ENCODE measurements at regions not wholly inside any gene's neighbourhood (a gene's known extent, or its start where the extent isn't known, plus 50 kb on each side); places are given as distances from the start of the nearest gene placed in this dataset.

DNA sequence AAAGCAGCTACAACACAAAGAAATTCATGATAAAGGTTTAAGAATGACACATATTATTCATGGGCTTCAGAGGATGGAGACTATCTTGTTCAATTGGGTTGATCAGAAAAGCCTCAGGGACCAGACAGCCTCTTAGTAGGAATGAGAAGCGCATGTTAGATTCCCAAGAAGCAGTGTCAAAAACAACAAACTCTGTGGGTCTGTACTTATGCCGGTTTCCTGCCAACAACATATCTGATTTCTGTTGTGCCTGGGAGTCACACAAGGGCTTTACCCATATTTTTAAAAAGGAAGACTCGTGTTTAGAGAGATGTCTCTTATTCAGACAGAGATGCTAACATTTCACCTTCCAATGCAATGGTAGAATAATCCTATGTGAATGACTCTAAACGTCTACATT, 2180.6 kb upstream of the CELF4 start:
- TF ChIP-seq, protein P1, sequence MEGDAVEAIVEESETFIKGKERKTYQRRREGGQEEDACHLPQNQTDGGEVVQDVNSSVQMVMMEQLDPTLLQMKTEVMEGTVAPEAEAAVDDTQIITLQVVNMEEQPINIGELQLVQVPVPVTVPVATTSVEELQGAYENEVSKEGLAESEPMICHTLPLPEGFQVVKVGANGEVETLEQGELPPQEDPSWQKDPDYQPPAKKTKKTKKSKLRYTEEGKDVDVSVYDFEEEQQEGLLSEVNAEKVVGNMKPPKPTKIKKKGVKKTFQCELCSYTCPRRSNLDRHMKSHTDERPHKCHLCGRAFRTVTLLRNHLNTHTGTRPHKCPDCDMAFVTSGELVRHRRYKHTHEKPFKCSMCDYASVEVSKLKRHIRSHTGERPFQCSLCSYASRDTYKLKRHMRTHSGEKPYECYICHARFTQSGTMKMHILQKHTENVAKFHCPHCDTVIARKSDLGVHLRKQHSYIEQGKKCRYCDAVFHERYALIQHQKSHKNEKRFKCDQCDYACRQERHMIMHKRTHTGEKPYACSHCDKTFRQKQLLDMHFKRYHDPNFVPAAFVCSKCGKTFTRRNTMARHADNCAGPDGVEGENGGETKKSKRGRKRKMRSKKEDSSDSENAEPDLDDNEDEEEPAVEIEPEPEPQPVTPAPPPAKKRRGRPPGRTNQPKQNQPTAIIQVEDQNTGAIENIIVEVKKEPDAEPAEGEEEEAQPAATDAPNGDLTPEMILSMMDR (conservative IDR thresholded peaks at IDR 0.05 in 1 of 2, IDR thresholded peaks at IDR 0.05 in 1 of 2; ENCODE audit: extremely low read depth in 1 of 2, insufficient read depth in 1 of 2, low read depth in 1 of 2, low read length in 2 of 2): no peak
- no peak for TF ChIP-seq EZH2 (IDR thresholded peaks at IDR 0.05; ENCODE audit: borderline replicate concordance, low read length)
